Stomach (tissue), 8 donors: ENCODE measurements at regions not wholly inside any gene's neighbourhood (a gene's known extent, or its start where the extent isn't known, plus 50 kb on each side); places are given as distances from the start of the nearest gene placed in this dataset.

Experiments used
- DNase-seq, 2 donors: peaks; one replicate each; pipeline versions ENCODE4 v3.0.0 to v3.0.0-alpha.2; 2013 to 2019
- H3K27ac ChIP-seq, 5 donors: fragments of 200-600 bp in 4 of 5; sonication (generic) in 4 of 5; one replicate each; pipeline ENCODE4 v1.5.1; 2013 to 2019; ENCODE audit warnings: mild to moderate bottlenecking in 1 of 5, moderate library complexity in 1 of 5
- H3K27me3 ChIP-seq, 3 donors: fragments of 200-600 bp; sonication (generic); one replicate each; pipeline ENCODE4 v1.5.1; 2017 to 2019; ENCODE audit warnings: mixed run types in 1 of 3
- H3K36me3 ChIP-seq, 4 donors: fragments of 200-600 bp; sonication (generic); 1 replicate in 3 of 4; 2 replicates in 1 of 4; pipeline ENCODE4 v1.5.1; 2016 to 2019
- H3K4me1 ChIP-seq, 4 donors: fragments of 200-600 bp; sonication (generic); one replicate each; pipeline ENCODE4 v1.5.1; 2016 to 2019
- H3K4me3 ChIP-seq, 4 donors: fragments of 200-600 bp; sonication (generic) in 3 of 4; one replicate each; pipeline ENCODE4 v1.5.1; 2016 to 2019; ENCODE audit warnings: mild to moderate bottlenecking in 1 of 4
- H3K9me3 ChIP-seq, 4 donors: fragments of 200-600 bp; sonication (generic); one replicate each; pipeline ENCODE4 v1.5.1; 2016 to 2019
- EP300 ChIP-seq: sonication (generic); formaldehyde crosslinking; IDR thresholded peaks from one replicate; pipeline ENCODE4 v1.6.1; 2017; ENCODE audit warnings: antibody characterized with exemption
- POLR2A ChIP-seq, 4 donors: fragments of 450-650 bp; IDR thresholded peaks; one replicate each; pipeline ENCODE4 v1.6.1; 2016; ENCODE audit warnings: antibody characterized with exemption in 4 of 4, control low read depth in 2 of 4, mild to moderate bottlenecking in 1 of 4, moderate library complexity in 1 of 4
- POLR2AphosphoS5 ChIP-seq, 3 donors: sonication (generic); formaldehyde crosslinking; IDR thresholded peaks; one replicate each; pipeline ENCODE4 v1.6.1; 2016; ENCODE audit warnings: antibody characterized with exemption in 3 of 3
- WGBS, 5 donors: extraction: QIAGEN DNeasy Blood & Tissue Kit in 3 of 5; methylation state at CpG; one replicate each; pipeline versions ENCODE4 v1.1.5 to v1.1.7; 2013 to 2018; 5-methylcytosine and 5-hydroxymethylcytosine counted together
- intact Hi-C: fragments of 100-400 bp; cut with DNase I; formaldehyde crosslinking; loops from one replicate; pipeline ENCODE4 v1.15.1; 2023; ENCODE audit warnings: low total_unique reads
- TF ChIP-seq, protein P1 (sequence below), 7 experiments: fragments of 450-650 bp in 4 of 7; fragments of 200-600 bp in 3 of 7; sonication (generic) in 3 of 7; IDR thresholded peaks; one replicate each; pipeline ENCODE4 v1.5.1; 2016 to 2019; ENCODE audit warnings: antibody characterized with exemption in 7 of 7, control low read depth in 2 of 7, mild to moderate bottlenecking in 1 of 7
- donor health status: healthy with polysubstance abuse.
- donor health status: Bipolar disorder and iron deficiency.
- donor health status: healthy.

DNA sequence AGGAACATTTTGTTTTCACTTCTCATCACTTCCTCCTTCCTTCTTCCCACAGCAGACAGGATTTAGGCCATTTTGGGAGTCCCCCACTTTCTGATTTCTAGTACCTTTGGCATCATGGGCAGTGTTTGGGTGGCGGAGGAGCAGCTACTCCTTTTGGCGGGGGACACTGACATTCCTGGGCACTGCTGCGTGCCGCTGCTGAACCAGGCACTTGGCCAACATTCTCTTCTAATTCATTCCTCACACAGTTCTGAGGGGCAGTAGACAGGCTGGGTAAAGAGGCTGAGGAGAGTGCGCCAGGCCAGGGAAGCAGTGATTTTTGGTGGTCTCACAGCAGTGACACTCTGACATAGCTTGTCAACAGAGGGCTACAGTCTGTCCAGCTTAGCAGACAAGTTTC lies 270.2 kb downstream of the LOXHD1 start:
- TF ChIP-seq EP300, result no peak
- TF ChIP-seq POLR2AphosphoS5 (IDR thresholded peaks at IDR 0.05), result no peak
- TF ChIP-seq, protein P1, sequence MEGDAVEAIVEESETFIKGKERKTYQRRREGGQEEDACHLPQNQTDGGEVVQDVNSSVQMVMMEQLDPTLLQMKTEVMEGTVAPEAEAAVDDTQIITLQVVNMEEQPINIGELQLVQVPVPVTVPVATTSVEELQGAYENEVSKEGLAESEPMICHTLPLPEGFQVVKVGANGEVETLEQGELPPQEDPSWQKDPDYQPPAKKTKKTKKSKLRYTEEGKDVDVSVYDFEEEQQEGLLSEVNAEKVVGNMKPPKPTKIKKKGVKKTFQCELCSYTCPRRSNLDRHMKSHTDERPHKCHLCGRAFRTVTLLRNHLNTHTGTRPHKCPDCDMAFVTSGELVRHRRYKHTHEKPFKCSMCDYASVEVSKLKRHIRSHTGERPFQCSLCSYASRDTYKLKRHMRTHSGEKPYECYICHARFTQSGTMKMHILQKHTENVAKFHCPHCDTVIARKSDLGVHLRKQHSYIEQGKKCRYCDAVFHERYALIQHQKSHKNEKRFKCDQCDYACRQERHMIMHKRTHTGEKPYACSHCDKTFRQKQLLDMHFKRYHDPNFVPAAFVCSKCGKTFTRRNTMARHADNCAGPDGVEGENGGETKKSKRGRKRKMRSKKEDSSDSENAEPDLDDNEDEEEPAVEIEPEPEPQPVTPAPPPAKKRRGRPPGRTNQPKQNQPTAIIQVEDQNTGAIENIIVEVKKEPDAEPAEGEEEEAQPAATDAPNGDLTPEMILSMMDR (IDR thresholded peaks at IDR 0.05), result no peak
- no peak for TF ChIP-seq POLR2A (IDR thresholded peaks at IDR 0.05)
- peak overlapping the region in 1 of 5 donors; percentile 22 for H3K27ac ChIP-seq
- intact Hi-C loops, result no loop called here
- H3K4me1 ChIP-seq, result peaks cover 0 to 21% (median 16%) of the 10 kb centered on the region in 4 donors
- WGBS, 5 donors, result 34 to 55% (median 48%) methylated on average over 5 of the region's 5 CpGs
- H3K27me3 ChIP-seq, result no peaks in the 10 kb centered on the region
- peak in 1 of 2 donors; percentile 62 for DNase-seq
- H3K36me3 ChIP-seq, result no peaks in the 10 kb centered on the region
- no peaks in the 10 kb centered on the region for H3K9me3 ChIP-seq
- H3K4me3 ChIP-seq, result no peak overlapping the region

DNA sequence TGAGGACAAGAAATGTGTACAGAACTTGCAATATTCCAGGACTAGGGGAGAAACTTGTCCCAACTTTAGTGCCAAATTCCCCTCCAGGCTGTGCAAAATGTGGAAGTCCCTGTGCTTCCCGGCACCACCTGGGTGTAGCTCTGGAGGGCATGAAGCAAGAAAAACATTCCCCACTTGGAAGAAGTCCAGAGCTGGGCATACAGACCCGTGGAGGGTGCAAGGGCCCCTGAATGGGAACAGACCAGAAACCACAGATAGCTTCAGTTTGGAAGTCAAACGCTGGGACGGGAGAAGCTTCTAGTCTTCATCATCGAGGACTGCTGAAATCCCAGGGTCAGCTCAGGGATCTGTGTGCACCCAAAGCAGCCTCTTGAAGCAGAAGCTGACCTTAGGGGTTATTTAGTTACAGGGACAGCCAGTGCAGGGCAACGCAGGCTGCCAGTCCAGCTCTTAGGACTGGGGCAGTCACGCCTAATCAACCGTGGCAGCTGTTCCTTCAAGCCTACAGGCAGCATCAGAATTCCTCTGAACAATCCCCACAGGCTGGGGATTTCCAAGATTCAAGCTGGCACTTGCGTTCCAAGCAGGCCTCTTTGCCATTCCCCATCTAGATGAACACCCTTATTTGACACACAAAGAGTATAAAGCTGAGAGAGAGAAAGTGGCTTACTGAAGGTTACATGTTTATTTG lies 269.4 kb downstream of the LOXHD1 start:
- Histone ChIP-seq H3K27ac (peak overlapping the region in 1 of 5 donors; percentile 22), H3K9me3 (no peaks in the 10 kb centered on the region), H3K27me3 (no peaks in the 10 kb centered on the region), H3K4me3 (no peak overlapping the region), H3K4me1 (peaks cover 0 to 21% (median 16%) of the 10 kb centered on the region in 4 donors), H3K36me3 (no peaks in the 10 kb centered on the region)
- no peak for TF ChIP-seq POLR2AphosphoS5 (IDR thresholded peaks at IDR 0.05)
- TF ChIP-seq, protein P1 (IDR thresholded peaks at IDR 0.05), result no peak
- no peak for TF ChIP-seq POLR2A (IDR thresholded peaks at IDR 0.05)
- no peak for TF ChIP-seq EP300
- intact Hi-C loops, result no loop called here
- peak in 1 of 2 donors; percentile 40 for DNase-seq
- WGBS, 5 donors, result 27 to 44% (median 37%) methylated on average over 9 of the region's 9 CpGs

DNA sequence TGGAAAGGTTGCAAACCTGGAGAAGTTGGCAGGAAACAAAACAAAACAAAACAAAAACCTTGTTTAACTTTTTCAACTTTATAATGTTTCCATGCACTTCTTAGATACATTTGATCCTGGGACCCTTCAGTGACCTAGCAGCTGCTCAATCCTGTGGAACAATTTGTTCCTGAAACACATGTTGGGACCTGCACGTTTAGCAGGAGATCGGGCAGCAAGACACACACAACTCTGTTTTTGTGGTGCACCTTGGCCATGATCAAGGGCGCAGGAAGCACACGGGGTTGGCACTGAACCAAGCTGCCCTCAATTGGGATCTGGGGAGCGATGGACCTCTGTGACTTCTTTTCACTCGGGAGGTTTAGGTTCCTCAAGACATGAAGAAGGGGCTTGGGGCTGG lies 268.7 kb downstream of the LOXHD1 start:
- Histone ChIP-seq H3K27me3 (no peaks in the 10 kb centered on the region), H3K4me1 (peaks cover 0 to 21% (median 16%) of the 10 kb centered on the region in 4 donors), H3K4me3 (no peak overlapping the region), H3K27ac (no peak overlapping the region), H3K9me3 (no peaks in the 10 kb centered on the region), H3K36me3 (no peaks in the 10 kb centered on the region)
- WGBS, 5 donors, result 61 to 79% (median 69%) methylated on average over 6 of the region's 6 CpGs
- no peak for TF ChIP-seq POLR2A (IDR thresholded peaks at IDR 0.05)
- TF ChIP-seq POLR2AphosphoS5 (IDR thresholded peaks at IDR 0.05), result no peak
- TF ChIP-seq, protein P1 (IDR thresholded peaks at IDR 0.05), result no peak
- no peak for TF ChIP-seq EP300
- intact Hi-C loops, result no loop called here
- no peak for DNase-seq

DNA sequence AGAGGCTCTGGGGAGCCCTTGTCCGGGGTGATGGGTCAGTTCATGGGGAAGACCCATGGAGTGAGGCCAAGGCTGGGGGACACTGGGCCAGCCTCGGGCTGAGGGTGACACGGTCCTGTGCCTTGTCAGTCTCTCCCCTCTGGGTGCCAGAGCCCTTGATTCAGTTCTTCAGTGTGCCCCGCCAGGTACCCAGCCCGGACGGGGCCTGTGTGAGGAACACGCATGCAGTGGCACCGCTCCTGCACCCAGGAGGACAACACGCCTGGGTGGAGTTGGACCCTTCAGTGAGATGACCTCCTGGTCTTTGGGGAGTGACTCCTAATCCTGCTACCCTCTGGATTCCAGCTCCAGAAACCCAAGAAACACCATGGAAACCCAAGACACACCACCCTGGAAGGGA lies 264.4 kb downstream of the LOXHD1 start:
- Histone ChIP-seq H3K27me3 (no peaks in the 10 kb centered on the region), H3K4me3 (no peak overlapping the region), H3K4me1 (peaks cover 0 to 10% (median 6%) of the 10 kb centered on the region in 4 donors), H3K36me3 (no peaks in the 10 kb centered on the region), H3K9me3 (no peaks in the 10 kb centered on the region), H3K27ac (no peak overlapping the region)
- intact Hi-C loops, result no loop called here
- no peak for DNase-seq
- WGBS, 5 donors, result 85 to 97% (median 96%) methylated on average over 7 to 9 of the region's 9 CpGs; no CpG with 5 or more reads in 1 of the 5 donors
- TF ChIP-seq EP300 (no peak), POLR2AphosphoS5 (IDR thresholded peaks at IDR 0.05) (no peak), POLR2A (IDR thresholded peaks at IDR 0.05) (no peak)
- TF ChIP-seq, protein P1 (IDR thresholded peaks at IDR 0.05), result no peak
